ENCODE measurements at regions not wholly inside any gene's neighbourhood (a gene's known extent, or its start where the extent isn't known, plus 50 kb on each side); places are given as distances from the start of the nearest gene placed in this dataset.

DNA sequence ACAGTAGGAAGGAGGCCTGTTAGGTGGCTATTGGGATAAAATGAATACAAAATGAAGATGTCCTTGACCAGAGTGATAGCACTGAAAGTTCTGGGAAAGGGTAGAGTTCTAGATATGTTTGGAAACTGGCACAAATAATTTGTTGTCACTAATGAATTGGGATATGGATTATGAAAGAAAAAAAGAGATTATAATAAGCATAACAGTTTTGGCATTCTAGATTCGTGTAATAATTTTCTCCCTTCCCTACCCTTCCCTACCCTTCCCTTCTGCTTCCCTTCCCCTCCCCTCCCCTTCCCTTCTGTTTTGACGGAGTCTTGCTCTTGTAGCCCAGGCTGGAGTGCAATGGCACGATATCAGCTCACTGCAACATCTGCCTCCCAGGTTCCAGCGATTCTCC is 271.0 kb upstream of the PRR20A start:
- H3K4me3 ChIP-seq, result no peak overlapping the region
- H3K27ac ChIP-seq, result no peak overlapping the region
- WGBS, 4 donors, result 89 to 91% (median 89%) methylated on average over 3 to 4 of the region's 4 CpGs
- no peaks in the 10 kb centered on the region for H3K36me3 ChIP-seq (replicated peaks in 1 of 2)
- intact Hi-C loops (cut with DNase I), result no loop called here
- TF ChIP-seq CTCF (IDR thresholded peaks at IDR 0.05) (no peak), POLR2A (IDR thresholded peaks at IDR 0.05) (no peak)
- no peaks in the 10 kb centered on the region for H3K4me1 ChIP-seq (replicated peaks in 1 of 2)
- no peak for DNase-seq
- H3K27me3 ChIP-seq, result no peaks in the 10 kb centered on the region
- no peaks in the 10 kb centered on the region for H3K9me3 ChIP-seq (replicated peaks in 1 of 3)

- Histone ChIP-seq H3K36me3 (replicated peaks in 1 of 2) (no peaks in the 10 kb centered on the region), H3K9me3 (replicated peaks in 1 of 3) (no peaks in the 10 kb centered on the region), H3K27me3 (no peaks in the 10 kb centered on the region), H3K4me3 (no peak overlapping the region), H3K4me1 (replicated peaks in 1 of 2) (no peaks in the 10 kb centered on the region), H3K27ac (no peak overlapping the region)
- intact Hi-C loops (cut with DNase I), result no loop called here
- TF ChIP-seq POLR2A (IDR thresholded peaks at IDR 0.05), result no peak
- no peak for DNase-seq
- WGBS, 4 donors, result 68 to 79% (median 75%) methylated on average over 10 of the region's 10 CpGs
Observed at GRCh38 chr13:56886398-56886797, 254.3 kb upstream of the PRR20A start.

- DNase-seq, result no peak
- H3K27ac ChIP-seq, result no peak overlapping the region
- TF ChIP-seq CTCF (IDR thresholded peaks at IDR 0.05), result no peak
- TF ChIP-seq POLR2A (IDR thresholded peaks at IDR 0.05), result no peak
- WGBS, 4 donors, result 79 to 84% (median 80%) methylated on average over 2 of the region's 2 CpGs
- intact Hi-C loops (cut with DNase I), result no loop called here
- no peaks in the 10 kb centered on the region for H3K36me3 ChIP-seq (replicated peaks in 1 of 2)
- H3K4me1 ChIP-seq (replicated peaks in 1 of 2), result no peaks in the 10 kb centered on the region
- no peaks in the 10 kb centered on the region for H3K9me3 ChIP-seq (replicated peaks in 1 of 3)
- no peak overlapping the region for H3K4me3 ChIP-seq
- H3K27me3 ChIP-seq, result no peaks in the 10 kb centered on the region
Observed at GRCh38 chr13:56888455-56888854, 252.3 kb upstream of the PRR20A start.

DNA sequence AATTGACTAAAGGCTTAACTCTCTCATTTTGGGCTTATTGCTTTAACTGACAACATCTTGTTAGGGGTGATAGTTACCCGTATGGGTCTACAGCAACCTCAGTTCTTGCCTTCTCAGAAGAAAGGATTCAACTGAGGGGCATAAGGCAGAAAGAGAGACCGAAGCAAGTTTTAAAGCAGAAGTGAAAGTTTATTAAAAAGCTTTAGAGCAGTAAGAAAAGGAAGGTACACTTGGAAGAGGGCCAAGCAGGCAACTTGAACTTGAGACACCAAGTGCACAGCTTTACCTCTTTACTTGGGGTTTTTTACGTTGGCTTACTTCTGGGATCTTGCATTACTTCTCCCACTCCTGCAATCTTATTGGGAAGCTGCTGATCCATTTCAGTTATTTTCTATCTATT is 246.9 kb upstream of the PRR20A start:
- no peaks in the 10 kb centered on the region for H3K27me3 ChIP-seq
- H3K4me1 ChIP-seq (replicated peaks in 1 of 2), result no peaks in the 10 kb centered on the region
- no peak overlapping the region for H3K27ac ChIP-seq
- DNase-seq, result no peak
- WGBS, 4 donors, result 63 to 75% (median 70%) methylated on average over 3 of the region's 3 CpGs
- H3K4me3 ChIP-seq, result no peak overlapping the region
- no peak for TF ChIP-seq CTCF (IDR thresholded peaks at IDR 0.05)
- no peak for TF ChIP-seq POLR2A (IDR thresholded peaks at IDR 0.05)
- intact Hi-C loops (cut with DNase I), result no loop called here
- no peaks in the 10 kb centered on the region for H3K9me3 ChIP-seq (replicated peaks in 1 of 3)
- no peaks in the 10 kb centered on the region for H3K36me3 ChIP-seq (replicated peaks in 1 of 2)

- peaks cover 0 to 5% (median 0%) of the 10 kb centered on the region in 3 donors for H3K9me3 ChIP-seq (replicated peaks in 1 of 3)
- H3K27ac ChIP-seq, result no peak overlapping the region
- no peak for DNase-seq
- no peaks in the 10 kb centered on the region for H3K36me3 ChIP-seq (replicated peaks in 1 of 2)
- no peaks in the 10 kb centered on the region for H3K27me3 ChIP-seq
- H3K4me3 ChIP-seq, result no peak overlapping the region
- 89 to 93% (median 91%) methylated on average over 6 to 30 of the region's 30 CpGs for WGBS, 4 donors
- intact Hi-C loops (cut with DNase I), result no loop called here
- H3K4me1 ChIP-seq (replicated peaks in 1 of 2), result no peaks in the 10 kb centered on the region
- TF ChIP-seq POLR2A (IDR thresholded peaks at IDR 0.05) (no peak), CTCF (IDR thresholded peaks at IDR 0.05) (no peak)
Observed at GRCh38 chr13:56900549-56901279, 240.0 kb upstream of the PRR20A start.
